Endodermal cell (in vitro differentiated cells): ENCODE measurements at regions not wholly inside any gene's neighbourhood (a gene's known extent, or its start where the extent isn't known, plus 50 kb on each side); places are given as distances from the start of the nearest gene placed in this dataset.

Source experiments
- DNase-seq: peaks from one replicate; pipeline ENCODE4 v3.0.0-alpha.2; 2017
- H3K27ac ChIP-seq: 2 replicates; pipeline ENCODE4 v1.5.1; 2013; ENCODE audit warnings: mild to moderate bottlenecking, low read depth, low read length, moderate library complexity
- H3K27me3 ChIP-seq: 2 replicates; pipeline ENCODE4 v1.6.1; 2013; ENCODE audit warnings: mild to moderate bottlenecking, low read length, moderate library complexity; ENCODE audit not compliant: insufficient read depth, control insufficient read depth, poor library complexity, severe bottlenecking
- H3K36me3 ChIP-seq: 2 replicates; pipeline ENCODE4 v1.7.0; 2013; ENCODE audit warnings: mild to moderate bottlenecking, low read length, moderate library complexity; ENCODE audit not compliant: control insufficient read depth, insufficient read depth
- H3K4me1 ChIP-seq: one replicate; pipeline ENCODE4 v1.7.0; 2013; ENCODE audit warnings: low read length; ENCODE audit not compliant: control insufficient read depth, insufficient read depth
- H3K4me3 ChIP-seq: 2 replicates; pipeline ENCODE4 v1.5.1; 2013; ENCODE audit warnings: mild to moderate bottlenecking, low read length, moderate library complexity
- H3K9ac ChIP-seq: 2 replicates; pipeline ENCODE4 v1.6.1; 2013; ENCODE audit warnings: mild to moderate bottlenecking, low read length, moderate library complexity; ENCODE audit not compliant: poor library complexity, severe bottlenecking; ENCODE audit errors: extremely low read depth
- H3K9me3 ChIP-seq: 2 replicates; pipeline ENCODE4 v1.6.1; 2013; ENCODE audit warnings: mild to moderate bottlenecking, low read length, moderate library complexity; ENCODE audit not compliant: control insufficient read depth
- H3K27ac Mint-ChIP-seq: 2 replicates; pipeline ENCODE4 v1.8.0; 2020; ENCODE audit warnings: mixed read lengths
- H3K27me3 Mint-ChIP-seq: 2 replicates; pipeline ENCODE4 v1.8.0; 2021; ENCODE audit warnings: mild to moderate bottlenecking, mixed read lengths; ENCODE audit not compliant: insufficient read depth
- H3K36me3 Mint-ChIP-seq: 2 replicates; pipeline ENCODE4 v1.8.0; 2020; ENCODE audit warnings: low read depth, mixed read lengths
- H3K4me1 Mint-ChIP-seq: 2 replicates; pipeline ENCODE4 v1.8.0; 2020; ENCODE audit warnings: mixed read lengths
- H3K4me3 Mint-ChIP-seq: 2 replicates; pipeline ENCODE4 v1.8.0; 2020; ENCODE audit warnings: mild to moderate bottlenecking, moderate library complexity, mixed read lengths
- H3K9me3 Mint-ChIP-seq: 2 replicates; pipeline ENCODE4 v1.8.0; 2020; ENCODE audit warnings: mild to moderate bottlenecking, mixed read lengths
- WGBS, 2 experiments: methylation state at CpG; one replicate each; pipeline versions ENCODE4 v1.1.5 to v1.1.7; 2013; ENCODE audit warnings: missing lambda C conversion rate in 2 of 2, mixed read lengths in 1 of 2; ENCODE audit not compliant: insufficient coverage in 1 of 2, insufficient read length in 1 of 2; 5-methylcytosine and 5-hydroxymethylcytosine counted together
- TF ChIP-seq, protein P1 (sequence below): fragments of 200-600 bp; sonication (generic); conservative IDR thresholded peaks from 2 replicates; pipeline ENCODE4 v1.5.0; 2021; ENCODE audit warnings: antibody characterized with exemption, mild to moderate bottlenecking

- Histone ChIP-seq H3K9ac (no peak overlapping the region), H3K36me3 (no peaks in the 10 kb centered on the region), H3K4me3 (no peak overlapping the region), H3K27me3 (no peaks in the 10 kb centered on the region), H3K27ac (no peak overlapping the region), H3K9me3 (no peaks in the 10 kb centered on the region), H3K4me1 (no peaks in the 10 kb centered on the region)
- H3K4me3 Mint-ChIP-seq, result no peak overlapping the region
- H3K9me3 Mint-ChIP-seq, result no peaks in the 10 kb centered on the region
- no peak overlapping the region for H3K27ac Mint-ChIP-seq
- H3K4me1 Mint-ChIP-seq, result no peaks in the 10 kb centered on the region
- no peaks in the 10 kb centered on the region for H3K36me3 Mint-ChIP-seq
- TF ChIP-seq, protein P1, sequence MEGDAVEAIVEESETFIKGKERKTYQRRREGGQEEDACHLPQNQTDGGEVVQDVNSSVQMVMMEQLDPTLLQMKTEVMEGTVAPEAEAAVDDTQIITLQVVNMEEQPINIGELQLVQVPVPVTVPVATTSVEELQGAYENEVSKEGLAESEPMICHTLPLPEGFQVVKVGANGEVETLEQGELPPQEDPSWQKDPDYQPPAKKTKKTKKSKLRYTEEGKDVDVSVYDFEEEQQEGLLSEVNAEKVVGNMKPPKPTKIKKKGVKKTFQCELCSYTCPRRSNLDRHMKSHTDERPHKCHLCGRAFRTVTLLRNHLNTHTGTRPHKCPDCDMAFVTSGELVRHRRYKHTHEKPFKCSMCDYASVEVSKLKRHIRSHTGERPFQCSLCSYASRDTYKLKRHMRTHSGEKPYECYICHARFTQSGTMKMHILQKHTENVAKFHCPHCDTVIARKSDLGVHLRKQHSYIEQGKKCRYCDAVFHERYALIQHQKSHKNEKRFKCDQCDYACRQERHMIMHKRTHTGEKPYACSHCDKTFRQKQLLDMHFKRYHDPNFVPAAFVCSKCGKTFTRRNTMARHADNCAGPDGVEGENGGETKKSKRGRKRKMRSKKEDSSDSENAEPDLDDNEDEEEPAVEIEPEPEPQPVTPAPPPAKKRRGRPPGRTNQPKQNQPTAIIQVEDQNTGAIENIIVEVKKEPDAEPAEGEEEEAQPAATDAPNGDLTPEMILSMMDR, result no peak
- WGBS, 2 experiments, result 79 to 86% methylated on average over 5 of the region's 5 CpGs
- DNase-seq, result peak; percentile 10
- H3K27me3 Mint-ChIP-seq, result peaks cover 8% of the 10 kb centered on the region
These were observed 144.1 kb downstream of the HERPUD2 start for GRCh38 chr7:35550831-35551230.

DNA sequence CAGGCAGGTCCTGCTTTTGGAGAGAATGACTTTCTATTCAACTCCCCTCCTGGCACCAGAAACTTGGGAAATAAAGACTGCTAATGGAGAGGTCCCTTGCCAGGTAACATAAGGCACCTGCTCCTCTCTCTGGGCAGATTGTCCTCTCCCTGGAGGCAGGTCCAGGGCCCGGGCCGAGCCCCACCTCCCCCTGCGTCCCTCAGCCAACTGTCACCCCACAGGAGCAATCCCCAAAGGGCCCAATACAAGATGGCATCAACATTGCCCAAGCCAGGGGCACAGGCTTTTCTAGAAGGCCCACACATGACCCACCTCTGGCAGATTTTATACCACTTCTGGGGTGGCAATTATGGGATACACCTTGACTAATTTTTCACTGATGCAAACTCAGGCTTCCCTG lies 145.2 kb downstream of the HERPUD2 start:
- H3K36me3 ChIP-seq, result no peaks in the 10 kb centered on the region
- Mint-ChIP-seq H3K4me1 (no peaks in the 10 kb centered on the region), H3K27ac (no peak overlapping the region), H3K9me3 (no peaks in the 10 kb centered on the region), H3K4me3 (no peak overlapping the region), H3K27me3 (peaks cover 14% of the 10 kb centered on the region), H3K36me3 (no peaks in the 10 kb centered on the region)
- no peaks in the 10 kb centered on the region for H3K27me3 ChIP-seq
- WGBS, 2 experiments, result 90% methylated on average over 3 of the region's 3 CpGs; no CpG with 5 or more reads in 1 of the 2 experiments
- no peak overlapping the region for H3K27ac ChIP-seq
- H3K9ac ChIP-seq, result no peak overlapping the region
- DNase-seq, result peak; percentile 11
- TF ChIP-seq, protein P1, result no peak
- H3K4me3 ChIP-seq, result no peak overlapping the region
- no peaks in the 10 kb centered on the region for H3K4me1 ChIP-seq
- H3K9me3 ChIP-seq, result no peaks in the 10 kb centered on the region

DNA sequence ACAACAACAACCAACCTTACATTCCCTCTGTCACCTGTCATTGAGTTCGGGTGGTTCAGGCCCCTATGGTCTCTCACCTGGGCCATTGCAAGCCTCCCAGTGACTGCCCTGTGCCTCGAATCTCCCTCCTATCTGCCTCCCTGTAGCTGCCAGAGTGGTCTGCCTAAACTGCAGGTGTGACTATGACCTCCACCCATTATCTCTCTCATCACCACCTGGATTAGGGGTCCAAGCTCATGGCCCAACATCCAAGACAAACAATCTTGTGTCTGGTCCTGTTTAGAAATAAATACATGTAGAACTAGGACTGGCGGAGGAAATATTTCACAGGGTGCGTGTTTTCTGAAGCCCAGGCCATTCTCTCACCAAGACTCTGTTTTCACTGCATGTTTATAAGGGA lies 146.6 kb downstream of the HERPUD2 start:
- TF ChIP-seq, protein P1, result no peak
- H3K36me3 ChIP-seq, result no peaks in the 10 kb centered on the region
- H3K9me3 ChIP-seq, result no peaks in the 10 kb centered on the region
- Mint-ChIP-seq H3K4me1 (no peaks in the 10 kb centered on the region), H3K36me3 (no peaks in the 10 kb centered on the region), H3K27ac (no peak overlapping the region), H3K27me3 (peaks cover 21% of the 10 kb centered on the region), H3K9me3 (no peaks in the 10 kb centered on the region), H3K4me3 (no peak overlapping the region)
- no peaks in the 10 kb centered on the region for H3K27me3 ChIP-seq
- no peak overlapping the region for H3K4me3 ChIP-seq
- no peaks in the 10 kb centered on the region for H3K4me1 ChIP-seq
- H3K27ac ChIP-seq, result no peak overlapping the region
- no peak overlapping the region for H3K9ac ChIP-seq
- DNase-seq, result peak; percentile 20
- WGBS, 2 experiments, result 93 to 97% methylated on average over 4 of the region's 4 CpGs
